CD4-positive, alpha-beta T cell treated with Interleukin-15 for 4 hours (primary cell): ENCODE measurements at regions not wholly inside any gene's neighbourhood (a gene's known extent, or its start where the extent isn't known, plus 50 kb on each side); places are given as distances from the start of the nearest gene placed in this dataset.

Experiments
- DNase-seq: peaks from one replicate; pipeline ENCODE4 v3.0.0-alpha.2; 2020; ENCODE audit warnings: low spot score

GRCh38 chr2:137729305-137729704 is 235.0 kb upstream of the HNMT start:
- no peak for DNase-seq

GRCh38 chr2:137737559-137737958 is 226.7 kb upstream of the HNMT start:
- DNase-seq, result no peak

DNA sequence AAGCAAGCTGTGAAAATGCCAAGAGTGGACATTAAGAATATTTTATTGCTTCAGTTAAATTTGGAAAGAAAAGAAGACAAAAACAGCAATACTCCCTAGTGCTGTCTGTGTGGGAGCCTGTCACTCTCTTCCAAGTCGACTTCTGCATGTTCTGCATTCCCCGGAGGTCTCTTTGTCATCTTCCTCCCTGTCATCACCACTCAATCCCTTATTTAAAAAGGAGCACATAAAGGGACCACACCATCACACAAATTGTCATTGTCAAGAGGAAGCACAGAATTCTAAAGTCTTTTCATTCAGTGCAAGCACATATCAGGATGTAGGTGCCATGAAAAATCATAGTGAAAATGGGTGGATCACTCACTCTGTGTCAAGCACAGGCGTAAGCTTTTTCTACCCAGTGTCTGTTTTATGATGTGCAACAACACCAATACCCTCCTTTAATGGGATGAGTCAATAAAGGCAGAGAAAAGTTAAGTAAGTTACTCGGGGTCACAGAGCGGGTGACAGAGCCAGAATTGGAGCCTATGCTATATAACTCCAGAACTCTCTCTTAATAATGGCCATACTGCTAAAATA is 222.4 kb upstream of the HNMT start:
- no peak for DNase-seq

DNA sequence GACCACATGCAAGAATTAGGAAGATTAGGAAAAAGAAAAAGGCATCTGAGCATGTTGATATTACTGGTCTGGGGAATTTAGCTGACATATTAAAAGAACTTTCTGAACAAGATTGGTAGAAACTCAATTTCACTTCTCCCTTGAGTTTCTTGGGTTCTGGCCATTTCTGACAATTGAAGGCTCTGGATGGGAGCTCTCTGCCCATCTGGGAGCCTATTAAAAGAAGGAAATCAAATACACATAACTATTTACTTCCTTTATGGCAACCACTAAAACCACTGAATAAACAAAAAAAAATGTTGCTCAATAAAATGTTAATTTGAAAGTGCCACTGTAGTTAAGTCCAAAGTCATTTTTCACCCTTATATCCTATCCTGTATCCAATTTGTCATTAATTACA is 216.8 kb upstream of the HNMT start:
- DNase-seq, result no peak

DNA sequence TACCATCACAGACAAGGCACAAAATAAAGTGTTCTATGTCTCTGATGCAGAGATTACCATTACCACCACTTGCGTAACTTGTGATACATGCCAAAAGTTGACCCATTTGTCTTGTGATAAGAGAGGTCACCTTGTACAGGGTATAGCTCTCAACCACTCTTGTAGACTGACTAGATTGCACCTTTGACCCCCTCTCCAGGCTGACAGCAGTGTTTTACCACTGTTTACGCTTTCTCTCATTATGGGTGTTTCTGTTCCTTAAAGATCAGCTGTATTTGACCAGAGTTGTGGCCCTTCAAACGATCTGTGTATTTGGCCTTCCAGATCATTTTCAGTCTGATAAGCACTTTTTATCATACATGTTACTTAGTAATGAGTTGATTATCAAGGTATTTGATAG is 215.7 kb upstream of the HNMT start:
- no peak for DNase-seq

GRCh38 chr2:137764646-137765045 is 199.6 kb upstream of the HNMT start:
- no peak for DNase-seq

DNA sequence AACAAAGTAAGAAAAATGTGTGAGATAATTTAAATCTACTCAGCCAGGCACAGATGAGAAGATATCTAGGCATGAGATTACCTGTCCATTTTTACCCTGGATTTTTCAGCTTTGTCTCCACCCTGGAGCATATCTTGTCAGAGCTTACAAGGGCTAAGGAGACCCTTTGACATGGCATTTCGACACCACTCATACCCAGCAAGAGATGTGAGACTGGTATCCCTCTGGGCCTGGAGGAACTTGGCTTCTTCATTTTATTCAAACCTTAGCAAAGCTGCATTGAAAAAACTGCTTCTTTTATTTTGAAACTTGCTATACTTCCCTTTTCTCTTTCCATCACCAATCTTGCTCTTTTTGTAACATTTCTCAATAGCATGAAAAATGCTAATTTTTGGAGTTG is 194.9 kb upstream of the HNMT start:
- DNase-seq, result no peak

DNA sequence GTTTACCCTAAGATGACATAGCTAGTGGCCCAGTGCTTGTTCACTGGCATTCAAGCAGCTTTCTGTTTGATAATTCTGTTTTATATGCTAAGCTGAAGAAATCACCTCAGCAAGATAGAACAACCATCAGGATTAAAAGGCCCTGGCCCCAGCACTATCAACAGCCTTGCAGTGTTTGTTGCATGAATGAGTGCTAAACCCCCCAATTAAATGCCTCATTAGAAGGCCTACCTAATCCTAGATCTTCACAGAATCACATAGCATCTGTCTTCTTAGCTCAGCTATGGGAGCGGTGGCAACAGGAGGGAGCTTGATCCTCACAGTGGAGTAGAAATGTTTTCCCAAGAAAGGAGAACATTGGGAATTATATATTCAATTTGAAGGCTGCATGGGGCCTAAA is 194.1 kb upstream of the HNMT start:
- DNase-seq, result no peak

- no peak for DNase-seq
Observed at GRCh38 chr2:137771064-137771463, 193.2 kb upstream of the HNMT start.

- no peak for DNase-seq
Observed at GRCh38 chr2:137772451-137772850, 191.8 kb upstream of the HNMT start.

DNA sequence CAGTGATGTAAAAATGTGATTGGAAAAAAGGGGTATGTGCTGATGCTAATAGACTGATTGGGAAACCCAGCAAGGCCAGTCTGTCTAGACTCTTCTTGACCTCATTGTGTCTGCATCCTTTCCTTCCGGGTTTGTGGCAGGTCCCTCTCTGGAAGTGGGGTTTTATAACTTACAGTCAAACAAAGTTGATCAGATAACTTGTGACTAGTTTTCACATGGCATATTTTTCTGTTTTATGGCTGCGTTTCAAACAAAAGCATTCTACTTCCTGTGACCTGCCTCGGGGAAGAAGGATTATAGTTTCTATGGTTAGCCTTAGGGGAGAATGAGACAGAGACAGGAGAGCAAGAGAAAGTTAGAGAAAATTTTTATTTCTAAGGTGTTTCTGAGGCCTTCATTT is 188.7 kb upstream of the HNMT start:
- no peak for DNase-seq

GRCh38 chr2:137776697-137777096 is 187.6 kb upstream of the HNMT start:
- DNase-seq, result no peak

- DNase-seq, result no peak
Observed at GRCh38 chr2:137797641-137798040, 166.6 kb upstream of the HNMT start.

DNA sequence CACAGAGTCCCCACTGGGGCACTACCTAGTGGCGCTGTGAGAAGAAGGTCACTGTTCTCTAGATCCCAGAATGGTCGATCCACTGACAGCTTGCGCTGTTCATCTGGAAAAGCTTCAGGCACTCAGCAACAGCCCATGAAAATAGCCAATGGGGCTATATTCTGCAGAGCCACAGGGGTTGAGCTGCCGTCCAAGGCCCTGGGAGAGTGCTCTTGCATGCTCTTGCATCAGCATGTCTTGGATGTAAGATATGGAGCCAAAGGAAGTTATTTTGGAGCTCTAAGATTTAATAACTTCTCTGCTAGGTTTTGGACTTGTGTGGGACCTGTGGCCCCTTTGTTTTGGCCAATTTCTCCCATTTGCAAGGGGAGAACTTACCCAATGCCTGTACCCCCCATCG is 164.7 kb upstream of the HNMT start:
- no peak for DNase-seq

GRCh38 chr2:137800386-137800785 is 163.9 kb upstream of the HNMT start:
- no peak for DNase-seq

- no peak for DNase-seq
Observed at GRCh38 chr2:137801228-137801627, 163.0 kb upstream of the HNMT start.

DNA sequence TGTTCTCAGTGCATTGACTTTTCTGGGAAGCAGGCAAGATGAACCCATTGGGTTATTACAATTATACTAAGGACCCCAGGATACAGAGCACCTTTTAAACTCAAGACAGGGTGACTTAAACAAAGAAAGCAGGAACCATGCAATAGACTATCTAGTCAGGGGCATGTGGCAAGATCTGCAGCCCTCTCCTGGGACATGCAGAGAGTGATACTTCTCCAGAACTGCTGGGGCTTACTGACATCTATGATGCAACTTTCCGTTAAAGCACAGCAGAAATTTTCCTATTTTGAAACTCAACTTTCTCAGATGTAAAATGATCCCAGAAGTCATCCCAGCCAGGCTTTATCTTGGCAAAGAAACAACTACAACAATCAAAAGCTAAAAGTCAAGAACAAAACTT is 162.2 kb upstream of the HNMT start:
- no peak for DNase-seq

- no peak for DNase-seq
Observed at GRCh38 chr2:137806068-137806805, 158.0 kb upstream of the HNMT start.

DNA sequence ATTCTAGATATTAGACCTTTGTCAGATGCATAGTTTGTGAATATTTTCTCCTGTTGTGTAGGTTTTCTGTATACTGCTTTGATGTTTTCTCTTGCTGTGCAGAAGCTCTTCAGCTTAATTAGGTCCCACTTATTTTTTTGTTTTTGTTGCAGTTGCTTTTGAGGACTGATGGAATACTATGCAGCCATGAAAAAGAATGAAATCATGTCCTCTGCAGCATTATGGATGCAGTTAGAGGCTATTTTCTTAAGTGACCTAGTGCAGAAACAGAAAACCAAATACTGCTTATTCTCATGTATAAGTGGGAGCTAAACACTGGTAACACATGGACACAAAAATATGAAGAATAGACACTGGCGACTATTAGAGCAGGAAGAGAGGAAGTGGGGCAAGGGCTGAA is 155.0 kb upstream of the HNMT start:
- DNase-seq, result no peak

DNA sequence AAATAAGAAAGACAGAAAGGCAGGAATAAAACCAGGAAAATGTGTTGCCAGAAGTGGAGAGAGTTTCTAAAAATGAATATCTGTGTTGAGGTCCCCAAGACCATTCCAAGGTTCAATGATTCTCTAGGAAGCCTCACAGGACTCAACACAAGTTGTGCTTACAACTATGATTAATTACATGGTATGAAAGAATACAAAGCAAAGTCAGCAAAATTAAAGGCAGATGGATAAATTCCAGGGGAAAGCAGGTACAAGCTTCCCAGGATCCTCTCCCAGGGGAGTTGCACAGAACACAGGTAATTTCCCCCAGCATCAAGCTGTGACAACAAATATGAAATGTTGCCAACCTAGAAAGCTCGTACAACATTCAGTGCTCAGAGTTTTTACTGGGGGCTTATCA is 154.4 kb upstream of the HNMT start:
- no peak for DNase-seq

DNA sequence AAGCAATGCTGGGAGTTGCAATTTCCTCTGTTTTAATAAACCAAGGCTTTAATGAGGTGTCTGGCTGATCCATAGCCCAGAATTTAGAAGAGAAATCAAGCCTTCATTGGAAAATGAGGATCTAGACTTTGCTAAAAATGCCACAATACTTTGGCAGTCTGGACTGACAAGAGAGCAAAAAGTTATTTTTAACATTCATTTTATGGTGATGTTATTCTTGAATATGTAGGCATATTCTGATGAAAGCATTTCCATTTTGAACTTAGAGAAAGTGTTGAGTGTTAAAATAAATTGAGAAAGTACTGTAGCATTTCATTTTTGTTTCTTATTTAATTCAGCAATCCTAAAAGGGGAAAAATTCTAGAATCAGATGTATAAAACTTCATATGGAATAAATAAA is 151.8 kb upstream of the HNMT start:
- no peak for DNase-seq

GRCh38 chr2:137813176-137813575 is 151.1 kb upstream of the HNMT start:
- no peak for DNase-seq

- DNase-seq, result no peak
Observed at GRCh38 chr2:137817058-137817457, 147.2 kb upstream of the HNMT start.

DNA sequence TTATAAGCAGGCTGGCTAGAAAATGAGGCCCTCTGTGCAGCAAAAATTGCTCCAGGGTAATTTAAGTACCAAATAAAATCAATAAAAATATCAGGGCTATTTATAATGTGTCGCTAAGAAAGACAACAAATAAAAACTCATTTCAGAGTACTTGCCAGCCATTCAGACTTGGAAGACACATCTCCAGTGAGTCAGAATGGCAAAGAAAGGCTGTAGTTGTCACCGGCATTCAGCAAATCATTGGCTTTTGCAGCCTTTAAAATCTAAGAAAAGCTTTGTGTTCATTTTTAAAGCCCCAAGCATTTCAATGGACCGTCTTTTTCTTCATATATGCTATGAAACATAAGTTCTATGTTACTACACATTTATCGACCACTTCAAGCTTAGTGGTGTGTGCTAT is 141.1 kb upstream of the HNMT start:
- no peak for DNase-seq
